ENCODE measurements at regions not wholly inside any gene's neighbourhood (a gene's known extent, or its start where the extent isn't known, plus 50 kb on each side); places are given as distances from the start of the nearest gene placed in this dataset.
"Not testable (repeated sequence)": the region's sequence is repeated elsewhere in the genome, so short reads cannot be mapped to it uniquely, and the experiment has no call there.

DNA sequence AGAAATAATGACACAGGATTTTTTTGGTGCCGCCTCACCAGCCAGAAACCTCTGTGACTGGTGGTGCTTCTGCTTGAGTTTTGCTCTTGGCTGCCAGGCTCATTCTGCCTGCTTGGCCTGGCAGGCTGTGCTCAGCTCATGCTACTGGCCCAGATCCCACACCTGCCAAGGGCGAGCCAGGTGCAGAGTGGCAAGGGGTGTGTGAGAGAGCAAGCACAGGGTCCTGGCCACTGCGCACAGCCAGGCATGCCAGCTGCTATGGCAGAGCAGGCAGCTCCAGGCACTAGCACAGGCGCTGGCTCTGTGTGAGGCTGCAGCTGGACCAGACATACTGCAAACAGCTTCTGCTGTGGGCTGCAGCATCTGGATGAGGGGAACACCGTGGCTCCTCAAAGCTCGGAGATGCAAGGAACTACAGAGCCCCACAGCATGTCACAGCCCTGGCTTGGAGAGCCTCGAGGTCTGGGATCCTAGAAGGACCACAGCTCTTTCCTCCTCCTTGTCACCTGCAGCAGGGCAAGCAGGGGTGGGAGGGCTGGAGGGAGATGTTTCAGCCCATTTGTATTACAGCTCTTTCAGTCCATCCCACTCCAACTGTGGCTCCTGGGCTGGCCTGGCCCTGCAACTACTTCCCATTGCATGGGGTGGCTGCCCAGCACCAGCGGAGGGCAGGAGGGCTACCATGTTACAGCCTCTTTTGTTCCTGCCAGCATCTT, 313.4 kb upstream of the SEMA3C start:
- no peak for DNase-seq
- TF ChIP-seq, protein P1, sequence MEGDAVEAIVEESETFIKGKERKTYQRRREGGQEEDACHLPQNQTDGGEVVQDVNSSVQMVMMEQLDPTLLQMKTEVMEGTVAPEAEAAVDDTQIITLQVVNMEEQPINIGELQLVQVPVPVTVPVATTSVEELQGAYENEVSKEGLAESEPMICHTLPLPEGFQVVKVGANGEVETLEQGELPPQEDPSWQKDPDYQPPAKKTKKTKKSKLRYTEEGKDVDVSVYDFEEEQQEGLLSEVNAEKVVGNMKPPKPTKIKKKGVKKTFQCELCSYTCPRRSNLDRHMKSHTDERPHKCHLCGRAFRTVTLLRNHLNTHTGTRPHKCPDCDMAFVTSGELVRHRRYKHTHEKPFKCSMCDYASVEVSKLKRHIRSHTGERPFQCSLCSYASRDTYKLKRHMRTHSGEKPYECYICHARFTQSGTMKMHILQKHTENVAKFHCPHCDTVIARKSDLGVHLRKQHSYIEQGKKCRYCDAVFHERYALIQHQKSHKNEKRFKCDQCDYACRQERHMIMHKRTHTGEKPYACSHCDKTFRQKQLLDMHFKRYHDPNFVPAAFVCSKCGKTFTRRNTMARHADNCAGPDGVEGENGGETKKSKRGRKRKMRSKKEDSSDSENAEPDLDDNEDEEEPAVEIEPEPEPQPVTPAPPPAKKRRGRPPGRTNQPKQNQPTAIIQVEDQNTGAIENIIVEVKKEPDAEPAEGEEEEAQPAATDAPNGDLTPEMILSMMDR (IDR thresholded peaks at IDR 0.05) = no peak
- no peak for TF ChIP-seq POLR2A (IDR thresholded peaks at IDR 0.05)
- Histone ChIP-seq H3K4me1 (replicated peaks in 1 of 2) (no peaks in the 10 kb centered on the region), H3K4me3 (no peak overlapping the region), H3K36me3 (replicated peaks in 1 of 2) (no peaks in the 10 kb centered on the region), H3K9me3 (replicated peaks in 1 of 3) (no peaks in the 10 kb centered on the region), H3K27me3 (no peaks in the 10 kb centered on the region), H3K27ac (no peak overlapping the region)
- intact Hi-C loops (cut with DNase I) = no loop called here
- 63 to 79% (median 68%) methylated on average over 2 to 8 of the region's 8 CpGs for WGBS, 4 donors

DNA sequence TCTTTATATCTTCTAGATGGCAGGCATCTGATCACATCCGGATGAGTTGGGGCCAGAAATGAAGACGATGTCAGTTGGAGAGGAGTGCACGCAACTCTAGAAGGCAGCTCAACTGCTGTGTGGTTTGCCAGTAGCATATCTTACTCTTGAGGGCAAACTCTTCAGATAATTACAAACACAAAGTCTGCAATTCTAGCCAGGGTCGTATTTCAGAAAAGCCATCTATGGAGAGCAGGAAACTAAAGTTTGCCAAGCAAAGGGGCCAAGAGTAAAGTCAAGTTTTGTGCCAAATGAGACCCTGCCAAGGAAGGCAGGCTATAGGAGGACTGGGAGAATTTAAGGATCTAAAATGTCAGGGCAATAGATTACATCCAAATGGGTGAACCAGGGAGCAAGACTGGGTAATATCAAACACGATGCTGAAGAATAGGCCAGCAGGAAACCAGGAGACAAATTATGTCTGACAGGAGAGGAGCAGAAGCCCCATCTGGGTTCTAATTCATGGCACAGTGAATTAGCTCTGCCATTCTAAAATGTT, 312.5 kb upstream of the SEMA3C start:
- 54 to 59% (median 58%) methylated on average over 5 of the region's 5 CpGs for WGBS, 4 donors
- no peak overlapping the region for H3K4me3 ChIP-seq
- DNase-seq = no peak
- TF ChIP-seq, protein P1 (IDR thresholded peaks at IDR 0.05) = no peak
- no peak for TF ChIP-seq POLR2A (IDR thresholded peaks at IDR 0.05)
- H3K9me3 ChIP-seq (replicated peaks in 1 of 3) = no peaks in the 10 kb centered on the region
- intact Hi-C loops (cut with DNase I) = no loop called here
- no peaks in the 10 kb centered on the region for H3K36me3 ChIP-seq (replicated peaks in 1 of 2)
- no peaks in the 10 kb centered on the region for H3K27me3 ChIP-seq
- H3K27ac ChIP-seq = no peak overlapping the region
- H3K4me1 ChIP-seq (replicated peaks in 1 of 2) = no peaks in the 10 kb centered on the region

DNA sequence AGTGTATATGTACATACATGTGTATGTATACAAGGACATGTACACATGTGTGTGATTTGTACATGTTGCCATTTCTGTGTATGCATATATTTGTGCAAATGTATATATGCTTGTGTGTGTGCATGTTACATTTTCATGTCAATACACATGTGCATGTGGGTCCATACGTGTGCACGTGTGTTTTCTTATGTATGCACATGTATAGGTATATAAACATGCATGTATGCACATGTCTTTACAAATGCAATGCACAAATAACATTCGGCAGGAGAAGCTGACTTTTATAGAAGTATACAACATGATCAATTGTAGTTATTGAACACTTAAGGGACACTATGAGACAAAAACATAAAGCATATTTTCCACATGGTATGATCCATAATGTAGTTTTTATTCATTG, 307.4 kb upstream of the SEMA3C start:
- WGBS, 4 donors = 82 to 88% (median 85%) methylated on average over 3 of the region's 3 CpGs

DNA sequence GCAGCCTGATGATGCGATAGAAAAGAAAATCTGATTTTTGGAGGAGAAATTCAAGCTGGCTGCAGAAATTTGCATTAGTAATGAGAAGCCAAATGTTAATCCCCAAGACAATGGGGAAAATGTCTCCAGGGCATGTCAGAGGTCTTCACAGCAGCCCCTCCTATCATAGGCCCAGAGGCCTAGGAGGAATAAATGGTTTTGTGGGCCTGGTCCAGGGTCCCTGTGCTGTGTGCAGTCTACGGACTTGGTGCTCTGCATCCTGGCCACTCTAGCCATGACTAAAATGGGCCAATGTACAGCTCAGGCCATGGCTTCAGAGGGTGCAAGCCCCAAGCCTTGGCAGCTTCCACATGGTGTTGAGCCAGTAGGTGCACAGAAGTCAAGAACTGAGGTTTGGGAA, 303.8 kb upstream of the SEMA3C start:
- DNase-seq; H3K4me3 ChIP-seq; H3K27me3 ChIP-seq; intact Hi-C loops (cut with DNase I); H3K36me3 ChIP-seq (replicated peaks in 1 of 2); H3K4me1 ChIP-seq (replicated peaks in 1 of 2); H3K27ac ChIP-seq: not testable (repeated sequence)
- H3K9me3 ChIP-seq (replicated peaks in 1 of 3) = peaks cover 0 to 11% (median 0%) of the 10 kb centered on the region in 3 donors
- whole genome bisulfite sequencing, 4 donors = 79 to 94% (median 91%) methylated on average over 1 to 2 of the region's 2 CpGs

More for the DNA sequence above, 307.4 kb upstream of the SEMA3C start:
- no peak overlapping the region for H3K4me3 ChIP-seq
- H3K27ac ChIP-seq = no peak overlapping the region
- H3K36me3 ChIP-seq (replicated peaks in 1 of 2) = no peaks in the 10 kb centered on the region
- intact Hi-C loops (cut with DNase I) = no loop called here
- peaks cover 0 to 11% (median 0%) of the 10 kb centered on the region in 3 donors for H3K9me3 ChIP-seq (replicated peaks in 1 of 3)
- no peaks in the 10 kb centered on the region for H3K4me1 ChIP-seq (replicated peaks in 1 of 2)
- no peak for DNase-seq
- TF ChIP-seq, protein P1 (IDR thresholded peaks at IDR 0.05) = no peak
- H3K27me3 ChIP-seq = no peaks in the 10 kb centered on the region

Data from adrenal gland (tissue), 9 donors.